ENCODE measurements at regions not wholly inside any gene's neighbourhood (a gene's known extent, or its start where the extent isn't known, plus 50 kb on each side); places are given as distances from the start of the nearest gene placed in this dataset.

DNA sequence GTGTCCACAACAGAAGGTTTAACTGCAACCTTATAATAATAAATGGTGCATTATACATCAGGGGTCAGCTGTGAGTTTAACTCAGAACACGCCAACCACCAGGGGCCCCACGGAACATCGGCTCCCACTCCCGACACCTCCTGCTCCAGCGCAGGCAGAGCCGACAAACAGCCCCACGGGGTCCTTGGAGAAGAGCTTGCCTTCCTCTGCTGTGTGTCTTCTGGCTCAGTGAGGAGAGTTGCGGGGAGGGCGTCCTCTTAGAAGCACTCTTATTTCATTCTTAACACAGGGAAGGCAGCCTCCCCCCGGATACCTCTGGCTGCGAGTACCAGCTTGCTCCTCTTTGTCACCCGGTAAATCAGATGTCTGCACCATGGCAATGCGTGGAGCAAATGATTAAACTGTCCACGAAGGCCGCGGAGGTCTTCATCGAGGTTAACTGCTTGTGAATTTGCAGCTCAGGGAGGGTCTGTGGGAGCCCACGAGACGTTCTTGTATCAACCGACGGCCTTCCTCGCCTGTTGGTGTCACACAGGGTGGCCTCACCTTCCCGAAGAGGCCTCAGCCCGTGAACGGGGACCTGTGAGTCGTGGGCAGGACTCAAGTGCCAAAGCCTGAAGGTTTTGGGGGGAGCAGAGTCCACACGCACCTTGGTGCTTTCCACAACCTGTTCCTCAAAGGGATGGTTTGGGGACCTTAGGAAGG is 464.0 kb downstream of the BRD1 start:
- H3K4me3 ChIP-seq (ENCODE audit: low read depth in 1 of 2, low read length in 2 of 2): no peak overlapping the region
- H3K9ac ChIP-seq (ENCODE audit: low read length): no peak overlapping the region
- H3K27ac ChIP-seq (ENCODE audit: low read depth, low read length): no peak overlapping the region
- H3K36me3 ChIP-seq (ENCODE audit: insufficient read depth, low read length): no peaks in the 10 kb centered on the region
- H3K4me1 ChIP-seq (ENCODE audit: insufficient read depth, low read length): no peaks in the 10 kb centered on the region
- no peaks in the 10 kb centered on the region for H3K27me3 ChIP-seq (ENCODE audit: control insufficient read depth in 1 of 2, insufficient read depth in 2 of 2, low read length in 2 of 2)
- H3K9me3 ChIP-seq (ENCODE audit: low read length): no peaks in the 10 kb centered on the region

DNA sequence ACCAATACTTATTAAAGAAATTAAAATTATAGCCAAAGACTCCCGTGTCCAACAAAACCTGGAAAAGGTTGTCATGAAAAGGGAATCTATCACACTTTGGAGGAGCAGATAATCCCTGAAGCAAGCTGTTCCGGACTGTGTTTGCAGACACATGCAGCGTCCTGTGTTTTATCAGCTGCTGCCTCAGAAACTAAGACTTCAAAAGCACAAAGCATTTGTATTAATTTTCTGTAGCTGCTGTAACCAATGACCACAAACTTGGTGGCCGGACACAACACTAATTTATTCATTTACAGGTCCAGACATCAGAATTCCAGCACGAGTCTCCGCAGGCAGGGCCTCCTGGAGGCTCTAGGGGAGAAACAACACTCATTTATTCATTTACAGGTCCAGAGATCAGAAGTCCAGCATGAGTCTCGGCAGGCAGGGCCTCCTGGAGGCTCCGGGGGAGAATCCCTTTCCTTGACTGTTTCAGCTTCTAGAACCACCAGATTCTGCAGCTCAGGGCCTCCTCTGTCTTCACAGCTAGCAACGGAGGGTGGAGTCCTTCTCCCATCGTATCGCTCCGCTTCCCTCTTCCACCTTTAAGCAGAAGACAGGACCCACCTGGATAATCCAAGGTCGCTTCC is 465.3 kb downstream of the BRD1 start:
- Histone ChIP-seq H3K27ac (ENCODE audit: low read depth, low read length) (no peak overlapping the region), H3K27me3 (ENCODE audit: control insufficient read depth in 1 of 2, insufficient read depth in 2 of 2, low read length in 2 of 2) (no peaks in the 10 kb centered on the region), H3K9me3 (ENCODE audit: low read length) (no peaks in the 10 kb centered on the region), H3K36me3 (ENCODE audit: insufficient read depth, low read length) (no peaks in the 10 kb centered on the region), H3K9ac (ENCODE audit: low read length) (no peak overlapping the region), H3K4me3 (ENCODE audit: low read depth in 1 of 2, low read length in 2 of 2) (no peak overlapping the region), H3K4me1 (ENCODE audit: insufficient read depth, low read length) (no peaks in the 10 kb centered on the region)

DNA sequence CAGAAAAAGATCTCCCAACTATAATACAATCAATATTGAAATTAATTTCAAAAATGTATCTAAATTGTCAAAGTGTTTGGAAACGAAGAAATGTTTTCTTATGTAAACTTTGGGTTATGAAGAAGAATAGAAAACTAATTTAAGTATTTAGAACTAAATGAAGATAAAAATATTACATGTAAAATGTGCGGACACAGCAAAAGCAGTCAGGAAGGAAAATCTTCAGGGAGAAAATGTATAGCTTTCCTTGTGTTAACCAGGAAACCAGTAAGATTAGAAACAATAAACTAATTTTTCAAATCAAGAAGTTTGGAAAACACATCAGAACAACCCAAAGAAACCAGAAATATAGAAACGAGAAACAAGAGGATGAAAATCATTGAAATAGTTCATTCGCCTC is 466.5 kb downstream of the BRD1 start:
- Histone ChIP-seq H3K9ac (ENCODE audit: low read length) (no peak overlapping the region), H3K36me3 (ENCODE audit: insufficient read depth, low read length) (no peaks in the 10 kb centered on the region), H3K27me3 (ENCODE audit: control insufficient read depth in 1 of 2, insufficient read depth in 2 of 2, low read length in 2 of 2) (no peaks in the 10 kb centered on the region), H3K9me3 (ENCODE audit: low read length) (no peaks in the 10 kb centered on the region), H3K4me3 (ENCODE audit: low read depth in 1 of 2, low read length in 2 of 2) (no peak overlapping the region), H3K4me1 (ENCODE audit: insufficient read depth, low read length) (no peaks in the 10 kb centered on the region), H3K27ac (ENCODE audit: low read depth, low read length) (no peak overlapping the region)

DNA sequence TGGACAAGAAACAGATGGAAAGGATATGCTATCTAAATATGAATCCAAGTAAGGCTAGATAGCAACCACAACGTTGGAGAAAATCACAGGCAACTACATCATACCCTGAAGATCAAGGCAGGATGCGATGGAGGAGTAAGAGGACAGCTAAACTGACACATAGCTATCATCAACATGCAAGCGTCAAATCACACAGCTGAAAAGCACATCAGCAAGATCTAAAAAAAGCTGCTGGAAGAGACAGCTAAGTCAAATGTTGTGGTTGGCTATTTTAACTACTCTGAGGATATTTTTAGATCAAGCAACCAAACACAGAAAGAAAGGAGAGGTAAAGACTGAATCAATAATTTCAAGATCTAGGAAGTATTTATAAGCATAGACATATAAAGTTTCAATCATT is 466.9 kb downstream of the BRD1 start:
- Histone ChIP-seq H3K27ac (ENCODE audit: low read depth, low read length) (no peak overlapping the region), H3K9ac (ENCODE audit: low read length) (no peak overlapping the region), H3K27me3 (ENCODE audit: control insufficient read depth in 1 of 2, insufficient read depth in 2 of 2, low read length in 2 of 2) (no peaks in the 10 kb centered on the region), H3K9me3 (ENCODE audit: low read length) (no peaks in the 10 kb centered on the region), H3K4me3 (ENCODE audit: low read depth in 1 of 2, low read length in 2 of 2) (no peak overlapping the region), H3K36me3 (ENCODE audit: insufficient read depth, low read length) (no peaks in the 10 kb centered on the region), H3K4me1 (ENCODE audit: insufficient read depth, low read length) (no peaks in the 10 kb centered on the region)

DNA sequence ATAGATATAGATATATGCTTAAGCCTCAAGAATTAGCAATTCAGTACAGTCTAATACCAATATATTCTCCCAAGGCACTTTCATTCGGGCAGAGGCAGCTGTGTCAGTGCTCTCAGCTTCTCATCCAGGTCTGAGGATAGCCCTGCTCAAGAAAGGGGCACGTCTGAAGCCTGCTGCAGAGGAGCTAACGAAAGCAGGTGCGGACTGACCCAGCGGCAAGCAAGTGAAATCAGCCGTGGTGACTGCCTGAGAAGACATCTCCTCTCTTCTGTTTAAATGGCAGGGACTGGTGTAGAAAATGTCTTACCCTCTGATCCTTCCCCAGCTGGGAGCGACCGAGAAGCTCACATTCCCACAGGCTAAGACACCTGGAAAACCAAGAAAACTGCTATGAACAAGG is 468.6 kb downstream of the BRD1 start:
- Histone ChIP-seq H3K9ac (ENCODE audit: low read length) (no peak overlapping the region), H3K27me3 (ENCODE audit: control insufficient read depth in 1 of 2, insufficient read depth in 2 of 2, low read length in 2 of 2) (peaks cover 0 to 7% of the 10 kb centered on the region in 2 donors), H3K4me1 (ENCODE audit: insufficient read depth, low read length) (no peaks in the 10 kb centered on the region), H3K4me3 (ENCODE audit: low read depth in 1 of 2, low read length in 2 of 2) (no peak overlapping the region), H3K36me3 (ENCODE audit: insufficient read depth, low read length) (no peaks in the 10 kb centered on the region), H3K9me3 (ENCODE audit: low read length) (no peaks in the 10 kb centered on the region), H3K27ac (ENCODE audit: low read depth, low read length) (no peak overlapping the region)

DNA sequence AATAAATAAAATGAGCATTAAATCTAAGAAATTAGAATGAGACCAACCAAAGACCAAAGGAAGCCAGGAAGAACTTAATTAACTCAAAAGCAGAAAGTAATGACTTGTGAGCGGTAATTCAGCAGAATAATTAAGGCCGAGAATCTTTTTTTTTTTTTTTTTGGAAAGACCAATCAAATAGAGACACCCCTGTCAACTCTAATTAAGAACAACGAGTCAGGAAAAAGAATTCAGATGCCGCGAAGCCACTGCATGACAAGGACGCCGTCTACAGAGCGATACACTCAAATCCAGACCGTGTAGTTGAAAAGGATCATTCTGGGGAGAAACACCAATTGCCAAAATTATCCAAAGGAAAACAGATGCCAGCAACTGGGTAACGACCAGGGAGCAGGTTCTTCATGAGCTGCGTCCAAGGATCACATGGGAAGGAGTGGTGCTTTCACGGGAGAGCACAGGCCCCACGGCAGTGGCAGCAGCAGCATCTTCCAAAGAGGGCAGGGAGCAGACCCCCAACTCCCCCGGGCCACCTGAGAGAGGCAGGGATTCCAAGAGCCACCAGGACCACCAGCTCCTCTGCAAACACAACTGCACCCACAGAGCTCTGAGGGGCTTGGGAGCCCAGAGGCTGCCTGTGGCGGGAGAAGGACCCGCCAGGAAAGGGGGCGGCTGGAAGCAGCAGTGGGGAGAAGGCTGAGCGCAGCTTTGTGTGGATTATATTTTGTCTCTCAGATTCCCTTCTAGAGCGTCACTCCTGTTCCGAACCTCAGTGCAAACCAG is 469.8 kb downstream of the BRD1 start:
- H3K36me3 ChIP-seq (ENCODE audit: insufficient read depth, low read length): no peaks in the 10 kb centered on the region
- no peaks in the 10 kb centered on the region for H3K4me1 ChIP-seq (ENCODE audit: insufficient read depth, low read length)
- no peak overlapping the region for H3K9ac ChIP-seq (ENCODE audit: low read length)
- H3K27me3 ChIP-seq (ENCODE audit: control insufficient read depth in 1 of 2, insufficient read depth in 2 of 2, low read length in 2 of 2): peaks cover 0 to 7% of the 10 kb centered on the region in 2 donors
- no peak overlapping the region for H3K27ac ChIP-seq (ENCODE audit: low read depth, low read length)
- no peaks in the 10 kb centered on the region for H3K9me3 ChIP-seq (ENCODE audit: low read length)
- no peak overlapping the region for H3K4me3 ChIP-seq (ENCODE audit: low read depth in 1 of 2, low read length in 2 of 2)

DNA sequence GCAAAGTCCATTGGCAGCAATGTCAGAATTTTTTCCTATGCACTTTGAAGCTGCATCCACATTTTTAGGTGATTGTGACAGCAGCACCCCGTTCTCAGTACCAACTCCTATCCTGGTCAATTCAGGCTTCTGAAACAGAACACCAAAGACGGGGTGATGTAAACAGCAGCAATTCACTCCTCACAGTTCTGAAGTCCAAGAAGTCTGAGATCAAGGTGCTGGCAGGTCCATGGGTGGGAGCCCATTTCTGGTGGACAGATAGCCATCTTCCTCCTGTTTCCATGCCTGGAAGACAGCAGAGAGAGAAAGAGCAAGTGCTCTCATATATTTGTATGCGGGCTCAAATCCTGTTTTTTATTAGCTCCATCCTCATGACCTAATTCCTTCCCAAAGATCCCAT is 471.2 kb downstream of the BRD1 start:
- no peaks in the 10 kb centered on the region for H3K4me1 ChIP-seq (ENCODE audit: insufficient read depth, low read length)

DNA sequence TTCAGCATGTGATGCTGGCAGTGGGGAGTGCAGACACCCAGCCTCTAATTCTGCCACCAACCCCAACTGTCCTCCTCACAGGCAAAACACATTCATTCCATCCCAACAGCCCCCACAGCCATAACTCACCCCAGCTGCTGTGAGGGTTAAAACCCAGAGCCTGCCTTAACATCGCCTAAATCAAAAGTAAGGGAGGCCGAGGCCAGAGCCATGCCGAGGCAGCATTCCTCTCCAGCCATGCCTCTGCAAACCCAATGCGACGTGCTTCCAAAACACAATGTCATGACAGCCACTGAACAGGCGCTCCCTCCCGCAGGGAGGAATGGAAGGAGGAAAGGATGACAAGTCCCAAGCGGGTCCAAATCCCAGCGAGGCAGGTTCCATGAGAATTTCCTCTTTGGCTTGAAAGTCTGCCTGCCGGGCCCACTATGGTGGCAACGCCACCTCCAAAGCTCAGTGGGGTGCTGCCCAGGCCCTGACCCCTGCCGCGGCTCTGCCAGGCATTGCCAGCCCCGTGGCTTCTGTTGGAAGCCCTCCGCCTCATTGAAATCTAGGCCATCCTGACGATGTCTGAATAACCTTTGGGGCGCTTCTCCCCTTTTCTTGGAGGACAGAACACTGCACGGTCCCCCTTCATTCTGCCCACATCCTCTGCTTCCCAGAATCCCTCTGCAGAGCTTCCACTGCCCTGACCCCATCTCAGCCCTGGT is 472.3 kb downstream of the BRD1 start:
- H3K27ac ChIP-seq (ENCODE audit: low read depth, low read length): no peak overlapping the region
- no peak overlapping the region for H3K4me3 ChIP-seq (ENCODE audit: low read depth in 1 of 2, low read length in 2 of 2)
- H3K27me3 ChIP-seq (ENCODE audit: control insufficient read depth in 1 of 2, insufficient read depth in 2 of 2, low read length in 2 of 2): peaks cover 0 to 10% of the 10 kb centered on the region in 2 donors

More for the DNA sequence above, 471.2 kb downstream of the BRD1 start:
- H3K4me3 ChIP-seq (ENCODE audit: low read depth in 1 of 2, low read length in 2 of 2): no peak overlapping the region
- H3K9me3 ChIP-seq (ENCODE audit: low read length): no peaks in the 10 kb centered on the region
- no peaks in the 10 kb centered on the region for H3K36me3 ChIP-seq (ENCODE audit: insufficient read depth, low read length)
- H3K27me3 ChIP-seq (ENCODE audit: control insufficient read depth in 1 of 2, insufficient read depth in 2 of 2, low read length in 2 of 2): peaks cover 0 to 7% of the 10 kb centered on the region in 2 donors
- no peak overlapping the region for H3K27ac ChIP-seq (ENCODE audit: low read depth, low read length)
- H3K9ac ChIP-seq (ENCODE audit: low read length): no peak overlapping the region

DNA sequence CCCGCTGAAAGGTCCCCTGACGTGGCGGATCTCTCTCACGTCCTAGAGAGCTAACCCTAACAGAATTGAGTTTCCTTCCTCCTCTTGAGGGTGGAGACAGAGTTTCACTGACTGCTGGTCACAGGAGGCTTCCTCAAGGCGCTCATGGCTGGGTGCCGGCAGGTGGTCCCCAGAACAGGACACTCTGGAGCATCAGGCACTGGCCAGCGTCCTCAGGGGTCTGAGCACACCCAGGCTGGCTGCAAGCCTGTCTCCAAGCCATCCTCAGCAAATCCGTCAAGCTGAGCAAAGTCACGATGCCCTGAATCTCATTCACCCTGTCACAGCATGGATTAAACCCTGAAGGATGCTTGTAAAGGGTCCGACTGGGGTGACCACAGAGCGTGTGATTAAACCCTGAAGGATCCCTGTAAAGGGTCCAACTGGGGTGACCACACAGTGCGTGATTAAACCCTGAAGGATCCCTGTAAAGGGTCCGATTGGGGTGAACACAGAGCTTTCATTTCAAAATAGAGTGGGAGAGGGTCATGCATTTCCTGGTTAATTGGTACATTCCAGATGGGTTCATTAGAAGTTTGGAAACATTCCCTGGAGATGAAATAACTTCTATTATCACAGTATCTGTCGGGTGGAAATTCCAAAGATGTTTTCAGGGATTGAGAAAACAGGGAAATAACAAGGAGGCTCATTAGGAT is 473.0 kb downstream of the BRD1 start:
- Histone ChIP-seq H3K9ac (ENCODE audit: low read length) (no peak overlapping the region), H3K4me3 (ENCODE audit: low read depth in 1 of 2, low read length in 2 of 2) (no peak overlapping the region), H3K27ac (ENCODE audit: low read depth, low read length) (no peak overlapping the region), H3K27me3 (ENCODE audit: control insufficient read depth in 1 of 2, insufficient read depth in 2 of 2, low read length in 2 of 2) (peaks cover 0 to 16% of the 10 kb centered on the region in 2 donors), H3K4me1 (ENCODE audit: insufficient read depth, low read length) (no peaks in the 10 kb centered on the region), H3K36me3 (ENCODE audit: insufficient read depth, low read length) (no peaks in the 10 kb centered on the region), H3K9me3 (ENCODE audit: low read length) (no peaks in the 10 kb centered on the region)

More for the DNA sequence above, 472.3 kb downstream of the BRD1 start:
- no peaks in the 10 kb centered on the region for H3K36me3 ChIP-seq (ENCODE audit: insufficient read depth, low read length)
- H3K9ac ChIP-seq (ENCODE audit: low read length): no peak overlapping the region
- no peaks in the 10 kb centered on the region for H3K9me3 ChIP-seq (ENCODE audit: low read length)
- no peaks in the 10 kb centered on the region for H3K4me1 ChIP-seq (ENCODE audit: insufficient read depth, low read length)

DNA sequence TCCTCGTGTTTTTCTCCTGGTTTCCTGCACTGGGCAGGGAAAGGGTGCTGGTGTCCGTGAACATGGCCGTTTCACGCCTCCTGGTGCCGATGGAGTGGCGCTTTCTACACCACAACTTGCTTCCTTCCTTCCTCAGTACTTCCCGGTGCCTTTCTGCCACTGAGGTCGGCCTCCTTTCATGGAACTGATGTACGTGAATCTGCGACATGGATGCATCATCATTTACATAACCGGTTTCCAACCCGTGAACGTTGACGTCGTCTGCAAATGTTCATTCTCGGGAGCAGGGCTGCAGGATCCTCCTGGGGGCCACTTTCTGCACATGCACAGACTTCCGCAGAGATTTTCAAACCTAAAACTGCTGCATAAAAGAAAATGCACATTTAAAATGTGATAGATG is 474.4 kb downstream of the BRD1 start:
- no peaks in the 10 kb centered on the region for H3K9me3 ChIP-seq (ENCODE audit: low read length)
- H3K4me1 ChIP-seq (ENCODE audit: insufficient read depth, low read length): no peaks in the 10 kb centered on the region
- H3K4me3 ChIP-seq (ENCODE audit: low read depth in 1 of 2, low read length in 2 of 2): no peak overlapping the region
- peaks cover 0 to 27% of the 10 kb centered on the region in 2 donors for H3K27me3 ChIP-seq (ENCODE audit: control insufficient read depth in 1 of 2, insufficient read depth in 2 of 2, low read length in 2 of 2)
- no peaks in the 10 kb centered on the region for H3K36me3 ChIP-seq (ENCODE audit: insufficient read depth, low read length)
- H3K9ac ChIP-seq (ENCODE audit: low read length): no peak overlapping the region
- H3K27ac ChIP-seq (ENCODE audit: low read depth, low read length): no peak overlapping the region
